ENCODE measurements at regions not wholly inside any gene's neighbourhood (a gene's known extent, or its start where the extent isn't known, plus 50 kb on each side); places are given as distances from the start of the nearest gene placed in this dataset.
"Not testable (repeated sequence)": the region's sequence is repeated elsewhere in the genome, so short reads cannot be mapped to it uniquely, and the experiment has no call there.

GRCh38 chr5:176018598-176018997 is 50.5 kb upstream of the THOC3 start:
- H3K27ac Mint-ChIP-seq; DNase-seq (ENCODE audit: low spot score); H3K4me3 Mint-ChIP-seq (ENCODE audit: low read depth); H3K9me3 Mint-ChIP-seq; H3K4me1 Mint-ChIP-seq (ENCODE audit: low read depth); H3K36me3 Mint-ChIP-seq (ENCODE audit: low read depth); intact Hi-C loops (cut with micrococcal nuclease); H3K27me3 Mint-ChIP-seq (ENCODE audit: low read depth): not testable (repeated sequence)

- H3K27ac Mint-ChIP-seq; intact Hi-C loops (cut with micrococcal nuclease); DNase-seq (ENCODE audit: low spot score); H3K9me3 Mint-ChIP-seq; H3K36me3 Mint-ChIP-seq (ENCODE audit: low read depth); H3K4me3 Mint-ChIP-seq (ENCODE audit: low read depth); H3K27me3 Mint-ChIP-seq (ENCODE audit: low read depth); H3K4me1 Mint-ChIP-seq (ENCODE audit: low read depth): not testable (repeated sequence)
Measured at GRCh38 chr5:176020852-176021251, 52.7 kb upstream of the THOC3 start.

GRCh38 chr5:176023535-176023934 is 55.4 kb upstream of the THOC3 start:
- H3K4me3 Mint-ChIP-seq (ENCODE audit: low read depth); H3K4me1 Mint-ChIP-seq (ENCODE audit: low read depth): not testable (repeated sequence)

GRCh38 chr5:176029445-176029844 is 61.3 kb upstream of the THOC3 start:
- H3K4me3 Mint-ChIP-seq (ENCODE audit: low read depth); H3K27me3 Mint-ChIP-seq (ENCODE audit: low read depth); H3K9me3 Mint-ChIP-seq; H3K36me3 Mint-ChIP-seq (ENCODE audit: low read depth); H3K4me1 Mint-ChIP-seq (ENCODE audit: low read depth); DNase-seq (ENCODE audit: low spot score); H3K27ac Mint-ChIP-seq; intact Hi-C loops (cut with micrococcal nuclease): not testable (repeated sequence)

More at GRCh38 chr5:176023535-176023934, 55.4 kb upstream of the THOC3 start:
- DNase-seq (ENCODE audit: low spot score); H3K36me3 Mint-ChIP-seq (ENCODE audit: low read depth); intact Hi-C loops (cut with micrococcal nuclease); H3K27me3 Mint-ChIP-seq (ENCODE audit: low read depth); H3K9me3 Mint-ChIP-seq; H3K27ac Mint-ChIP-seq: not testable (repeated sequence)

GRCh38 chr5:176030361-176031117 is 62.4 kb upstream of the THOC3 start:
- H3K4me3 Mint-ChIP-seq (ENCODE audit: low read depth); H3K36me3 Mint-ChIP-seq (ENCODE audit: low read depth); H3K27ac Mint-ChIP-seq; intact Hi-C loops (cut with micrococcal nuclease); DNase-seq (ENCODE audit: low spot score); H3K9me3 Mint-ChIP-seq; H3K4me1 Mint-ChIP-seq (ENCODE audit: low read depth); H3K27me3 Mint-ChIP-seq (ENCODE audit: low read depth): not testable (repeated sequence)

GRCh38 chr5:176031118-176031510 is 63.0 kb upstream of the THOC3 start:
- DNase-seq (ENCODE audit: low spot score); H3K27ac Mint-ChIP-seq; H3K4me3 Mint-ChIP-seq (ENCODE audit: low read depth); H3K36me3 Mint-ChIP-seq (ENCODE audit: low read depth); H3K9me3 Mint-ChIP-seq; H3K27me3 Mint-ChIP-seq (ENCODE audit: low read depth); H3K4me1 Mint-ChIP-seq (ENCODE audit: low read depth); intact Hi-C loops (cut with micrococcal nuclease): not testable (repeated sequence)

- intact Hi-C loops (cut with micrococcal nuclease); H3K9me3 Mint-ChIP-seq; H3K36me3 Mint-ChIP-seq (ENCODE audit: low read depth); H3K4me1 Mint-ChIP-seq (ENCODE audit: low read depth); H3K27ac Mint-ChIP-seq; H3K4me3 Mint-ChIP-seq (ENCODE audit: low read depth); H3K27me3 Mint-ChIP-seq (ENCODE audit: low read depth); DNase-seq (ENCODE audit: low spot score): not testable (repeated sequence)
Measured at GRCh38 chr5:176033186-176033585, 65.1 kb upstream of the THOC3 start.

GRCh38 chr5:176034407-176035200 is 66.5 kb upstream of the THOC3 start:
- H3K36me3 Mint-ChIP-seq (ENCODE audit: low read depth); H3K27ac Mint-ChIP-seq; H3K4me1 Mint-ChIP-seq (ENCODE audit: low read depth); DNase-seq (ENCODE audit: low spot score); intact Hi-C loops (cut with micrococcal nuclease); H3K9me3 Mint-ChIP-seq; H3K27me3 Mint-ChIP-seq (ENCODE audit: low read depth); H3K4me3 Mint-ChIP-seq (ENCODE audit: low read depth): not testable (repeated sequence)

GRCh38 chr5:176035201-176035530 is 67.1 kb upstream of the THOC3 start:
- H3K27me3 Mint-ChIP-seq (ENCODE audit: low read depth); H3K27ac Mint-ChIP-seq; H3K9me3 Mint-ChIP-seq; H3K4me3 Mint-ChIP-seq (ENCODE audit: low read depth); H3K4me1 Mint-ChIP-seq (ENCODE audit: low read depth); intact Hi-C loops (cut with micrococcal nuclease); H3K36me3 Mint-ChIP-seq (ENCODE audit: low read depth); DNase-seq (ENCODE audit: low spot score): not testable (repeated sequence)

- intact Hi-C loops (cut with micrococcal nuclease); H3K4me1 Mint-ChIP-seq (ENCODE audit: low read depth); DNase-seq (ENCODE audit: low spot score); H3K27ac Mint-ChIP-seq; H3K4me3 Mint-ChIP-seq (ENCODE audit: low read depth); H3K27me3 Mint-ChIP-seq (ENCODE audit: low read depth); H3K9me3 Mint-ChIP-seq; H3K36me3 Mint-ChIP-seq (ENCODE audit: low read depth): not testable (repeated sequence)
Measured at GRCh38 chr5:176035816-176036308, 67.7 kb upstream of the THOC3 start.

GRCh38 chr5:176036391-176036790 is 68.3 kb upstream of the THOC3 start:
- H3K27ac Mint-ChIP-seq; H3K36me3 Mint-ChIP-seq (ENCODE audit: low read depth); DNase-seq (ENCODE audit: low spot score); intact Hi-C loops (cut with micrococcal nuclease); H3K27me3 Mint-ChIP-seq (ENCODE audit: low read depth); H3K4me3 Mint-ChIP-seq (ENCODE audit: low read depth); H3K9me3 Mint-ChIP-seq; H3K4me1 Mint-ChIP-seq (ENCODE audit: low read depth): not testable (repeated sequence)

- DNase-seq (ENCODE audit: low spot score); H3K27ac Mint-ChIP-seq; H3K4me1 Mint-ChIP-seq (ENCODE audit: low read depth); intact Hi-C loops (cut with micrococcal nuclease); H3K36me3 Mint-ChIP-seq (ENCODE audit: low read depth); H3K4me3 Mint-ChIP-seq (ENCODE audit: low read depth); H3K9me3 Mint-ChIP-seq; H3K27me3 Mint-ChIP-seq (ENCODE audit: low read depth): not testable (repeated sequence)
Measured at GRCh38 chr5:176037190-176037589, 69.1 kb upstream of the THOC3 start.

GRCh38 chr5:176040105-176040801 is 72.1 kb upstream of the THOC3 start:
- H3K9me3 Mint-ChIP-seq; intact Hi-C loops (cut with micrococcal nuclease); H3K27me3 Mint-ChIP-seq (ENCODE audit: low read depth); H3K27ac Mint-ChIP-seq; H3K4me1 Mint-ChIP-seq (ENCODE audit: low read depth); H3K4me3 Mint-ChIP-seq (ENCODE audit: low read depth); DNase-seq (ENCODE audit: low spot score); H3K36me3 Mint-ChIP-seq (ENCODE audit: low read depth): not testable (repeated sequence)

All from activated T-helper 2 cell treated with anti-CD3 and anti-CD28 coated beads, Interferon-gamma antibody, Interleukin-2, Interleukin-4, amounts not matched to agents 10 μg/mL and 5 μg/mL and 100 μg/mL, durations not matched to agents 14 hours and 24 hours and 36 hours (primary cell).